K562 (cell line): ENCODE measurements at regions not wholly inside any gene's neighbourhood (a gene's known extent, or its start where the extent isn't known, plus 50 kb on each side); places are given as distances from the start of the nearest gene placed in this dataset.

ENCODE experiments used
- ATAC-seq: fragments of 200-7000 bp; cut with Tn5 transposase; 3 replicates; pipeline ENCODE4 v1.9.1; 2020; ENCODE audit warnings: moderate library complexity
- BruUV-seq: library from RNA; stranded (reverse); fragments of 400-500 nt; replicated peaks from 2 replicates; lab custom pipeline; 2021; lab: Mats Ljungman, UMichigan
- CTCF ChIA-PET: fragments of 300-600 bp; formaldehyde crosslinking; extraction: SDS; loops from one replicate; lab custom pipeline; 2021; ENCODE audit warnings: low intra/inter-chr PET ratio; lab: Yijun Ruan, JAX
- POLR2A ChIA-PET: fragments of 300-600, 350-650 bp; sonication (Branson Sonifier 250); formaldehyde crosslinking; extraction: SDS; loops from one replicate; lab custom pipeline; 2021; ENCODE audit warnings: antibody characterized with exemption, inconsistent platforms; lab: Yijun Ruan, JAX
- DNase-seq, 4 experiments: peaks; one replicate each; pipeline versions ENCODE4 v3.0.0 to v3.0.0-alpha.2; 2011 to 2018; ENCODE audit warnings: low spot score in 3 of 4, mixed read lengths in 3 of 4; ENCODE audit errors: extremely low read depth in 1 of 4
- FAIRE-seq: peaks from 2 replicates; lab custom pipeline; 2011; peaks lifted over from hg19 to GRCh38; lab: Jason Lieb, UNC
- H2AFZ ChIP-seq: 2 replicates; pipeline ENCODE4 v1.6.0; 2011; ENCODE audit warnings: low read depth, low read length, control low read depth, inconsistent platforms
- H3K27ac ChIP-seq: fragments of 200-600 bp; 3 replicates; pipeline ENCODE4 v1.8.0; 2011; ENCODE audit warnings: low read depth, mild to moderate bottlenecking, control low read depth, inconsistent platforms, low read length, moderate library complexity, mixed read lengths; ENCODE audit errors: extremely low read depth
- H3K27me3 ChIP-seq, 2 experiments: fragments of 300-600 bp in 1 of 2; 2 replicates in 1 of 2; 3 replicates in 1 of 2; pipeline versions ENCODE4 v1.6.0 to v1.8.0; 2011; ENCODE audit warnings: inconsistent platforms in 2 of 2, low read length in 2 of 2, mild to moderate bottlenecking in 1 of 2, mixed read lengths in 1 of 2, moderate library complexity in 1 of 2; ENCODE audit not compliant: control insufficient read depth in 2 of 2, insufficient read depth in 2 of 2
- H3K36me3 ChIP-seq: fragments of 300-600 bp; 3 replicates; pipeline ENCODE4 v1.8.0; 2011; ENCODE audit warnings: mild to moderate bottlenecking, low read length, inconsistent platforms; ENCODE audit not compliant: control insufficient read depth, insufficient read depth
- H3K4me1 ChIP-seq, 2 experiments: fragments of 200-600 bp in 1 of 2; replicated peaks in 1 of 2; 2 replicates in 1 of 2; 3 replicates in 1 of 2; pipeline versions ENCODE4 v1.5.1 to v1.8.0; 2011; ENCODE audit warnings: inconsistent platforms in 2 of 2, low read length in 2 of 2, mild to moderate bottlenecking in 1 of 2, mixed read lengths in 1 of 2, moderate library complexity in 1 of 2; ENCODE audit not compliant: control insufficient read depth in 2 of 2, insufficient read depth in 2 of 2
- H3K4me2 ChIP-seq: 2 replicates; pipeline ENCODE4 v1.6.1; 2011; ENCODE audit warnings: low read length, control low read depth, inconsistent platforms, mixed read lengths; ENCODE audit not compliant: insufficient read depth
- H3K4me3 ChIP-seq: fragments of 200-600 bp; sonication (generic), shearing (Covaris generic); 2 replicates; pipeline ENCODE4 v1.5.1; 2016; ENCODE audit warnings: control low read depth, inconsistent platforms
- H3K79me2 ChIP-seq: fragments of 200-600 bp; 3 replicates; pipeline ENCODE4 v1.8.0; 2011; ENCODE audit warnings: low read length, inconsistent platforms; ENCODE audit not compliant: control insufficient read depth, insufficient read depth
- H3K9ac ChIP-seq, 2 experiments: 2 replicates each; pipeline versions ENCODE4 v1.6.0 to v1.6.1; 2011; ENCODE audit warnings: low read depth in 2 of 2, low read length in 2 of 2, control low read depth in 1 of 2, inconsistent platforms in 1 of 2, mild to moderate bottlenecking in 1 of 2, mixed read lengths in 1 of 2; ENCODE audit not compliant: insufficient read depth in 1 of 2
- H3K9me1 ChIP-seq: one replicate; pipeline ENCODE4 v1.6.0; 2011; ENCODE audit warnings: inconsistent platforms, mild to moderate bottlenecking, low read length, moderate library complexity; ENCODE audit not compliant: control insufficient read depth, insufficient read depth
- H3K9me3 ChIP-seq: replicated peaks from 2 replicates; pipeline ENCODE4 v1.5.1; 2011; ENCODE audit warnings: low read depth, low read length, inconsistent platforms; ENCODE audit not compliant: control insufficient read depth, insufficient read depth
- H4K20me1 ChIP-seq: replicated peaks from 2 replicates; pipeline ENCODE4 v1.6.1; 2011; ENCODE audit warnings: low read length, inconsistent platforms, mixed read lengths; ENCODE audit not compliant: control insufficient read depth, insufficient read depth
- NBN ChIP-seq: fragments of 450-650 bp; IDR thresholded peaks from 2 replicates; pipeline ENCODE4 v1.6.1; 2016; ENCODE audit warnings: low read depth, mild to moderate bottlenecking
- RBM25 ChIP-seq: fragments of 200-400 bp; formaldehyde crosslinking; IDR thresholded peaks from 2 replicates; pipeline ENCODE4 v1.6.1; 2018; ENCODE audit warnings: low read length, low read depth, moderate library complexity; ENCODE audit not compliant: severe bottlenecking
- SUPT5H ChIP-seq: fragments of 450-650 bp; IDR thresholded peaks from 2 replicates; pipeline ENCODE4 v1.6.1; 2016
- ZFP36 ChIP-seq: fragments of 150-350 bp; IDR thresholded peaks from 2 replicates; pipeline ENCODE4 v1.6.1; 2018; ENCODE audit warnings: low read length, low read depth; ENCODE audit not compliant: partially characterized antibody
- ZNF239 ChIP-seq: fragments of 250-450 bp; sonication (Bioruptor Pico); IDR thresholded peaks from 2 replicates; pipeline ENCODE4 v1.4.0; 2020; ENCODE audit warnings: mild to moderate bottlenecking
- ZNF282 ChIP-seq: sonication (generic); formaldehyde crosslinking; IDR thresholded peaks from 2 replicates; pipeline ENCODE4 v1.8.1; 2023; ENCODE audit warnings: missing genetic modification reagents
- WGBS: fragments of 100-300 bp; shearing (Covaris generic); methylation state at CpG from one replicate; pipeline ENCODE4 v1.1.6; 2016; ENCODE audit warnings: low coverage, mixed read lengths; ENCODE audit not compliant: insufficient coverage; ENCODE audit errors: missing lambda C conversion rate; 5-methylcytosine and 5-hydroxymethylcytosine counted together
- in situ Hi-C: fragments of 300-500 bp; cut with MboI; formaldehyde crosslinking; loops from 4 replicates; pipeline ENCODE4 v1.15.0; 2018; ENCODE audit warnings: inconsistent platforms, mixed read lengths
- intact Hi-C: fragments of 100-400 bp; cut with micrococcal nuclease; formaldehyde crosslinking; loops from 2 replicates; pipeline ENCODE4 v1.14.2; 2022

DNA sequence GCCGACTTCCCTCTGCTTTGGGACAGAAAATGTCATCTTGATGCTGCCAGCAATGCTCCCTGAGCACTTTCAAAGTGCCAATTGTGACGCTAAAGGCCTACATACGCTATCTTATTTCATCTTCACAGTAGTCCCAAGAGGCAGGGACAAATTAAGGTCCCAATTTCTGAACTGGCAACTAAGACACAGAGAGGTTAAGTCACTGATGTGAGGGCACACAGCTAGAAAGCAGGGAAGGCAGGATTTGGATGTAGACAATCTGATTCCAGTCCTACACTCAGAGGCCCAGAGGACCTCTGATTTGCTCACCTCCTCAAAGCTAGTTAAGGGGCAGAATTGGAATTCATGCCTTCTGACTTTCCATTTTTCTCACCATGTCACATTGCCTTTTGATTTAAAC lies 249.2 kb upstream of the CLINT1 start:
- intact Hi-C loops (no loop called here), in situ Hi-C loops (no loop called here)
- Histone ChIP-seq H3K9me1 (no peaks in the 10 kb centered on the region), H3K27me3 (no peaks in the 10 kb centered on the region), H3K4me3 (no peak overlapping the region), H3K4me2 (no peak overlapping the region), H3K27ac (no peak overlapping the region), H3K9me3 (no peaks in the 10 kb centered on the region), H3K79me2 (no peaks in the 10 kb centered on the region), H3K4me1 (no peaks in the 10 kb centered on the region), H3K9ac (no peak overlapping the region), H2AFZ (no peak overlapping the region), H4K20me1 (no peaks in the 10 kb centered on the region), H3K36me3 (no peaks in the 10 kb centered on the region)
- ATAC-seq (no peak), FAIRE-seq (no peak), DNase-seq (no peak)
- no TSS peak for BruUV-seq
- CTCF ChIA-PET, result no interaction called here
- WGBS, result 0% methylated on average over 3 of the region's 3 CpGs
- TF ChIP-seq NBN (no peak), ZFP36 (peak; percentile 15), RBM25 (peak; percentile 73), SUPT5H (no peak)
- POLR2A ChIA-PET, result interaction anchor here (0.6 kb wide), 1 partner anchor 253 kb away, joined by 3 read pairs; no protein-coding TSS in a partner anchor

DNA sequence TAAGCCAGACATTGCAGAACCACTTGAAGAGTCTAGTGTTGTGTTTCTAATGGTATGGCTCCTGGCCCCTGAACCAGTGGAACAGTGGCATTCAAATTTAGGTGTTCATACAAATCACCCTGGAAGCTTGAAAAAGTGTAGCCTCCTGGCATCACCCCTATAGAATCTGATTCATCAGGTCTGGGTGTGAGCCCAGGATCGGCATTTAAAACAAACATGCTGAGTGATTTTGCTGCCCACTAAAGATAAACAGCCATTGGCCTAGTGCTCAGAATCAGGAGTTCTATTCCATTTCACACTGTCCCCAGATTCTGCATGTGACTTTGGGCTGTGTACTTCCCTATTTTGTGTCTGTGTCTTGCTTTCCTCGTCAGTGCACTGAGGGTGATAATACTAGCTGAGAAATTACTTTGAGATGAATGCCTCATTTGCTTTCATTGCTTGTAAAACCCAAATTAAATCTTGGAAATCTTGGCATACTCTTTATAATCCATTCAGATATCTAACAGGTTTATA lies 241.5 kb upstream of the CLINT1 start:
- no peak overlapping the region for H3K27ac ChIP-seq
- H3K4me2 ChIP-seq, result no peak overlapping the region
- in situ Hi-C loops (no loop called here), intact Hi-C loops (no loop called here)
- ChIA-PET CTCF (no interaction called here), POLR2A (no interaction called here)
- H3K9me1 ChIP-seq, result no peaks in the 10 kb centered on the region
- no peak overlapping the region for H3K4me3 ChIP-seq
- no peak for DNase-seq
- H3K36me3 ChIP-seq, result no peaks in the 10 kb centered on the region
- TF ChIP-seq ZNF282 (CRISPR knock-in tag) (no peak), ZNF239 (peak; percentile 19; the same call in 1 of the 2 replicates)
- ATAC-seq, result no peak
- BruUV-seq, result no TSS peak
- H3K4me1 ChIP-seq, result no peaks in the 10 kb centered on the region
- no peaks in the 10 kb centered on the region for H3K27me3 ChIP-seq
- H3K79me2 ChIP-seq, result no peaks in the 10 kb centered on the region
- H3K9ac ChIP-seq, result no peak overlapping the region
- no peak overlapping the region for H2AFZ ChIP-seq
- WGBS, result 3% methylated on average over 2 of the region's 2 CpGs
- FAIRE-seq, result no peak
- no peaks in the 10 kb centered on the region for H3K9me3 ChIP-seq
- no peaks in the 10 kb centered on the region; the same call in 1 of the 2 replicates for H4K20me1 ChIP-seq
